WTC11 (cell line): ENCODE measurements at regions not wholly inside any gene's neighbourhood (a gene's known extent, or its start where the extent isn't known, plus 50 kb on each side); places are given as distances from the start of the nearest gene placed in this dataset.

Source experiments
- ATAC-seq: fragments of 200-7000 bp; cut with Tn5 transposase; 2 replicates; pipeline ENCODE4 v1.10.0; 2021; ENCODE audit warnings: mild to moderate bottlenecking, moderate library complexity
- CTCF ChIA-PET: fragments of 300-600 bp; sonication (Branson Sonifier 250); formaldehyde crosslinking; loops from one replicate; lab custom pipeline; 2021; ENCODE audit warnings: antibody characterized with exemption; lab: Charles Lee
- POLR2A ChIA-PET: fragments of 350-600 bp; sonication (Branson Sonifier 250); formaldehyde crosslinking; loops from one replicate; lab custom pipeline; 2021; ENCODE audit warnings: antibody characterized with exemption; lab: Charles Lee
- DNase-seq: peaks from one replicate; pipeline ENCODE4 v3.0.0; 2021; ENCODE audit warnings: low spot score
- H3K27ac Mint-ChIP-seq: 2 replicates; pipeline ENCODE4 v1.8.0; 2021; ENCODE audit warnings: mixed read lengths
- H3K27me3 Mint-ChIP-seq: 2 replicates; pipeline ENCODE4 v1.8.0; 2021; ENCODE audit warnings: low read depth, mild to moderate bottlenecking, moderate library complexity, mixed read lengths
- H3K36me3 Mint-ChIP-seq: 2 replicates; pipeline ENCODE4 v1.8.0; 2021; ENCODE audit warnings: mixed read lengths
- H3K4me1 Mint-ChIP-seq: 2 replicates; pipeline ENCODE4 v1.8.0; 2022; ENCODE audit warnings: mixed read lengths
- H3K4me3 Mint-ChIP-seq: 2 replicates; pipeline ENCODE4 v1.8.0; 2021; ENCODE audit warnings: mild to moderate bottlenecking, moderate library complexity, mixed read lengths
- H3K9me3 Mint-ChIP-seq: 2 replicates; pipeline ENCODE4 v1.8.0; 2021; ENCODE audit warnings: mixed read lengths
- AR ChIP-seq: fragments of 250-450 bp; sonication (Bioruptor Pico); IDR thresholded peaks from 2 replicates; pipeline ENCODE4 v1.9.0; 2021; ENCODE audit warnings: mild to moderate bottlenecking
- CBFB ChIP-seq: sonication (generic); formaldehyde crosslinking; IDR thresholded peaks from 2 replicates; pipeline ENCODE4 v1.8.1; 2022; ENCODE audit warnings: mild to moderate bottlenecking, low read depth, missing genetic modification reagents
- E2F5 ChIP-seq: sonication (generic); formaldehyde crosslinking; IDR thresholded peaks from 2 replicates; pipeline ENCODE4 v1.8.1; 2022; ENCODE audit warnings: mild to moderate bottlenecking, moderate library complexity, missing genetic modification reagents
- ESRRA ChIP-seq: sonication (generic); formaldehyde crosslinking; IDR thresholded peaks from 2 replicates; pipeline ENCODE4 v1.8.1; 2022; ENCODE audit warnings: mild to moderate bottlenecking, missing genetic modification reagents, borderline replicate concordance
- GRHL2 ChIP-seq: fragments of 250-450 bp; sonication (Bioruptor Pico); IDR thresholded peaks from 2 replicates; pipeline ENCODE4 v1.8.0; 2022; ENCODE audit warnings: mild to moderate bottlenecking, moderate library complexity; ENCODE audit not compliant: insufficient replicate concordance, severe bottlenecking
- JAZF1 ChIP-seq: fragments of 250-450 bp; sonication (Bioruptor Pico); IDR thresholded peaks from 2 replicates; pipeline ENCODE4 v1.9.0; 2021; ENCODE audit warnings: moderate library complexity, mild to moderate bottlenecking, inconsistent platforms
- NR3C1 ChIP-seq: sonication (generic); formaldehyde crosslinking; conservative IDR thresholded peaks from 2 replicates; pipeline ENCODE4 v1.8.1; 2023; ENCODE audit warnings: low read depth, mild to moderate bottlenecking, missing genetic modification reagents
- PREB ChIP-seq: sonication (generic); formaldehyde crosslinking; IDR thresholded peaks from 2 replicates; pipeline ENCODE4 v1.8.1; 2022; ENCODE audit warnings: mild to moderate bottlenecking, missing genetic modification reagents, moderate library complexity, borderline replicate concordance
- USF2 ChIP-seq: sonication (generic); formaldehyde crosslinking; IDR thresholded peaks from 2 replicates; pipeline ENCODE4 v1.8.1; 2023; ENCODE audit warnings: mild to moderate bottlenecking, missing genetic modification reagents, moderate library complexity
- ZBTB43 ChIP-seq: sonication (generic); formaldehyde crosslinking; IDR thresholded peaks from 2 replicates; pipeline ENCODE4 v1.8.1; 2023; ENCODE audit warnings: mild to moderate bottlenecking, missing genetic modification reagents
- ZNF317 ChIP-seq: sonication (generic); formaldehyde crosslinking; IDR thresholded peaks from 2 replicates; pipeline ENCODE4 v1.8.1; 2023; ENCODE audit warnings: low read depth, mild to moderate bottlenecking, moderate library complexity, missing genetic modification reagents, borderline replicate concordance
- ZNF512 ChIP-seq: sonication (generic); formaldehyde crosslinking; IDR thresholded peaks from 2 replicates; pipeline ENCODE4 v1.8.1; 2022; ENCODE audit warnings: missing genetic modification reagents, borderline replicate concordance
- ZNF532 ChIP-seq: fragments of 250-450 bp; sonication (Bioruptor Pico); IDR thresholded peaks from 2 replicates; pipeline ENCODE4 v1.9.0; 2021; ENCODE audit warnings: mild to moderate bottlenecking, borderline replicate concordance

- ChIA-PET CTCF (no interaction called here), POLR2A (no interaction called here)
- H3K27ac Mint-ChIP-seq = no peak overlapping the region
- no peaks in the 10 kb centered on the region for H3K4me1 Mint-ChIP-seq
- no peak for DNase-seq
- no peaks in the 10 kb centered on the region for H3K27me3 Mint-ChIP-seq
- TF ChIP-seq E2F5 (CRISPR knock-in tag) (no peak), PREB (CRISPR knock-in tag) (no peak)
- no peak for ATAC-seq
- H3K9me3 Mint-ChIP-seq = peaks cover 21% of the 10 kb centered on the region
- no peak overlapping the region for H3K4me3 Mint-ChIP-seq
- H3K36me3 Mint-ChIP-seq = peaks cover 4% of the 10 kb centered on the region
Measured at GRCh38 chr13:34250151-34250670, 432.3 kb downstream of the RFC3 start.

- H3K4me1 Mint-ChIP-seq = peaks cover 3% of the 10 kb centered on the region
- ChIA-PET POLR2A (no interaction called here), CTCF (no interaction called here)
- TF ChIP-seq USF2 (CRISPR knock-in tag) (no peak), ZNF512 (no peak), ZNF317 (CRISPR knock-in tag) (no peak), ESRRA (CRISPR knock-in tag) (no peak), GRHL2 (CRISPR knock-in tag) (no peak), ZNF532 (no peak), NR3C1 (CRISPR knock-in tag) (no peak), JAZF1 (CRISPR knock-in tag) (no peak), PREB (CRISPR knock-in tag) (no peak), AR (CRISPR knock-in tag) (no peak), CBFB (CRISPR knock-in tag) (no peak), ZBTB43 (no peak)
- H3K4me3 Mint-ChIP-seq = no peak overlapping the region
- H3K9me3 Mint-ChIP-seq = peaks cover 23% of the 10 kb centered on the region
- no peak for DNase-seq
- no peaks in the 10 kb centered on the region for H3K27me3 Mint-ChIP-seq
- H3K36me3 Mint-ChIP-seq = peaks cover 4% of the 10 kb centered on the region
- no peak for ATAC-seq
- H3K27ac Mint-ChIP-seq = no peak overlapping the region
Measured at GRCh38 chr13:34254366-34254765, 436.4 kb downstream of the RFC3 start.
